GM18505 (cell line): ENCODE measurements at regions not wholly inside any gene's neighbourhood (a gene's known extent, or its start where the extent isn't known, plus 50 kb on each side); places are given as distances from the start of the nearest gene placed in this dataset.

Source experiments
- ATAC-seq: cut with Tn5 transposase; IDR thresholded peaks from one replicate; pipeline ENCODE4 v1.9.1; 2021; ENCODE audit not compliant: unreplicated experiment
- POLR2A ChIP-seq: IDR thresholded peaks from 4 replicates; pipeline ENCODE4 v1.6.1; 2011; ENCODE audit warnings: borderline replicate concordance; ENCODE audit not compliant: insufficient read depth, insufficient read length; ENCODE audit errors: extremely low read depth

DNA sequence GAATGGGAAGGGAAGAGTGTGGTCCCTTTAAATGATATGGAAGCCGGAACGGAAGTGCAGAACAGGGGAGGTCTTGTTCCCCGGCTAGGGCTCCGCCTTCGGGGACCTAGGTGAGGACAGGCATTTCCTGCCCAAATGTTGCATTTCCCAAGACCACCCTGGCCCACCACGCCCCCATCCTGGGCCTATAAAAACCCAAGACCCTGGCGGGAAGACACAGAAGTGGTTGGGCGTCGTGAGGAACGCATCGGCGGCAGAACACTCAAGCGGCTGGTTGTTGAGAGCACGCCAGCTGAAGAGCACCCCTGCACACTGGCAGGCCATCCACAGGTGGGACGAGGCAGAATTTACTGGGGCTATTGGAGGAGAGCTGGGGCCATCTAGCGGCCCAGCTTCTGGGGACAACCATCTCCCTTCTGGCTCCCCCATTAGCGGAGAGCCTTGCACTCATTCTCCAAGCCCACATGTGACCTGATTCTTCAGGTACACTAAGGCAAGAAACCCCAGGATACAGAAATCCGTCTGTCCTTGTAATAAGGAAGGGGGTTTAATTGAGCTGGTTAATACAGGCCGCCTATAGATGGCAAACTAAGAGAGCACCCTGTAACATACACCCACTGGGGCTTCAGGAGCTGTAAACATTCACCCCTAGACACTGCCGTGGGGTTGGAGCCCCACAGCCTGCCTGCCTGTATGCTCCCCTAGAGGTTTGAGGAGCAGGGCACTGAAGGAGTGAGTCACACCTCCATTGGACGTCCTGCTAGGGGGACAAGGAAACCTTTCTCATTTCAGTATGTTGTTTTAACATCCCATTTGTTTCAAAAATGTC is 1327.9 kb downstream of the BRINP3 start:
- no peak for TF ChIP-seq POLR2A
- ATAC-seq: no peak

DNA sequence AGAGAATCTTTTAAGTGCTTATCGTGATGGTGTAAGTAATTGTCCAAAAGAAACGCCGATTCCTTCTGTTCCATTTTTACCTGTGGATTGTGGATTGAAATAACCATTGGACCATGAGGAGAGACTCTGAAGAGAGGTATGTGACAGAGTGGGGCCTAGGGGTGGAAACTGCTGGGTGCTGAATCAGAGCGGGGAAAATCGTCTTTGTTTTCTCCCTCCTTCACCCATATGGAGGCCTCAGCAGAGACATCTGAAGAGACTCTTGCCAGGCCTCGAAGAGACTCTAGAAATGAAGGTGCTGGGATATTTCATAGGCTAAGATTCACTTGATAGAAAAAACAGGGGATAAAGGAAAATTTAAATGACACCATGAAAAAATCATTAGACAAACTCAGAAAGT is 1327.0 kb downstream of the BRINP3 start:
- no peak for ATAC-seq
- TF ChIP-seq POLR2A: no peak

DNA sequence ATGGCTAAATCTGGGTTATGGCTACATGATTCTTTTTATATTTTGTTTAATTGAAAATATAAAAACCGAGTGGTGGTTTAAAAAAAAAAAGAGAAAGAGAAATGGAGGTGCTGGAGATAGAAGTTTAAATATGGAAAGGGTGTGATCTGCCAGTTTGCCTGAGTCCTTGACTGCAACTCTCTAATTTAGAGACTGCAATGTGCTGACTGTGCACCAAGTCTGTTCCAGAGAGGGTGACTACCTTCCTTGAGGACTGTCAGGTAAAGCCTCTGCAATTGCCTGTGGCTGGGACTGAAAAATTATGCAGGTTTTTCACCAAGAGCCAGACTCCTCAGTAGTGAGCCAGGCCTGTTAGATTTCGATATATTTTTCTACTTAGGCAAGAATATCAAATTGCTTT is 1326.3 kb downstream of the BRINP3 start:
- ATAC-seq: no peak
- TF ChIP-seq POLR2A: no peak

DNA sequence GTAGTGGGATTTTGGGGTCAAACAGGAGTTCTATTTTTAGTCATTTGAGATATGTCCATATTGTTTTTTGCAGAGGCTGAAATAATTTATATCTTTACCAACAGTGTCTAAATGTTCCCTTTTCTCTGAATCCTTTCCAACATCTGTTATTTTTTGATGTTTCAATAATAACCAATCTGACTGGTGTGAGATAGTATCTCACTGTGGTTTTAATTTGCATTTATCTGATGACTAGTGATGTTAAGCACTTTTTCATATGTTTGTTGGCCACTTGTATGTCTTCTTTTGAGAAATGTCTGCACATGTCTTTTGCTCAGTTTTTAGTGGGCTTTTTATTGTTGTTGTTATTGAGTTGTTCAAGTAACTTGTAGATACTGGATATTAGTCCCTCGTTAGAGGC is 1325.0 kb downstream of the BRINP3 start:
- ATAC-seq: no peak
- no peak for TF ChIP-seq POLR2A

DNA sequence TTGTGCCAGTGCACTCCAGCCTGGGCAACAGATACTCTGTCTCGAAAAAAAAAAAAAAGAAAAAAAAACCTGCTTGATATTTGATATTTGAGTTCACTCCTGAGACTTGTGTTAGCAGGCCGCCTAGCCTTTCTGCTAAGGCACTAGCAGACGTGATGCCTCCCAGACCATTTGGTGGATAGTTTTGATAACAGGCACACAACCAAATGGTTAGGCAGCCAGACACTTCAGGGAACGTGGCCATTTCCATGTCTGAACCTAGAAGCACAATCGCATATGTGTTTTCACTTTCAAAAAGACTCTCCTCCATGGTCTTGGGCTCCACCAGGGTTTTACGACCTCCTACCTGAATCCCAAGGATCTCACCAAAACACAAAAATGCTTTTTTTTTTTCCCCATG is 1319.5 kb downstream of the BRINP3 start:
- TF ChIP-seq POLR2A: no peak
- ATAC-seq: no peak

DNA sequence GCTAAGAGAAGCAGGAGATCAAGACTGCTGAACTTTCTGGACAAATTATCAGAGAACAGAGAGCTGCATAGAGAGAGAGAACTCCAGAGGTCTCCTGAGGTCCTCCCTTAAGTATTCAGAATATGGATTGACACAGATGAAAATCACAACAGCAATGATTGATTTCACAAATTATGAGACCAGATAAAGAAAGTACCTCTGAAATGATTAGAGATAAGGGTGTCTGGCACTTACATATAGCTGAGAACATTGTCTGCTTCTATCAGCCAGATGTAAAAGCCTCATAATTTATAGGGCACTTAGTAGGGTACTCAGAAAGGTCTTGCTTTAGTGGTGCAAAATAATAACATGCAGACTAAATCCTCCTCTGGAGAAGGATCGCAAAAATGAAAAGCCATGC is 1301.8 kb downstream of the BRINP3 start:
- no peak for ATAC-seq
- TF ChIP-seq POLR2A: no peak

DNA sequence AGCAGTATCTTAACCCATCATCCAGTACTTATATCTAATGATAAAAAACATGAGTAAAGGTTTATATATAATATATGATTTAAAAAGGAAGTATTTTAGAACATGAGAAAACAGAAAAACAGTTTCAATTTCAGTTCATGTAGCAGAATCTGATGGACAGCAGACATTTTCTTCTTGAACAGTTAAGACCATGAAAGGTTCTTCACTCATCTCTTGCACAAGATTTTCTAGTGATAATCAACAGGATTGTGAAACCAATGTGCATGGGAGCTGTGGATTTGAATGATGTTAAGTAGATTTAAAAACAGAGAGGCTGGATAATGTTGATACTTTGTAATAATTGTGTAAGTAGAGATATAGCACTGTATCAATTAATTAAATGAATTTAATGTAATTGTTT is 1297.6 kb downstream of the BRINP3 start:
- no peak for TF ChIP-seq POLR2A
- ATAC-seq: no peak

DNA sequence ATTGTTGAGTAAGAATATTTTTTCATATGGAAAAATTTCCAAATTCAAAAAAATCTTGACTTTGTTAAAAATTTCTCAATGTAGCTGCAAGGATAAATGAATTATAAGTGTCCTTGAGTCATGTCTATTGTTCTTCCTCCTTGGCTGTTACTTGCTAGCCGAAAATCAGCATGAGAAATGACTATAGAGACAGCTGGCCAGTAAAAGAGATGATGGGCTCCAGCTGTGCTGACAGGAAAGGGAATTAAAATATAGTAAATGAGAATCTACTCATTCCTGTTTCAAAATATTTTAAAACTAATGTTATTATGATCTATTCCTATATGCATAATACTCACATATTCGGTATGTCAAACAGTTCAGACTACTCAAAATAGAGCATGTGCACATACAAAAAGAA is 1292.6 kb downstream of the BRINP3 start:
- no peak for ATAC-seq
- TF ChIP-seq POLR2A: no peak

DNA sequence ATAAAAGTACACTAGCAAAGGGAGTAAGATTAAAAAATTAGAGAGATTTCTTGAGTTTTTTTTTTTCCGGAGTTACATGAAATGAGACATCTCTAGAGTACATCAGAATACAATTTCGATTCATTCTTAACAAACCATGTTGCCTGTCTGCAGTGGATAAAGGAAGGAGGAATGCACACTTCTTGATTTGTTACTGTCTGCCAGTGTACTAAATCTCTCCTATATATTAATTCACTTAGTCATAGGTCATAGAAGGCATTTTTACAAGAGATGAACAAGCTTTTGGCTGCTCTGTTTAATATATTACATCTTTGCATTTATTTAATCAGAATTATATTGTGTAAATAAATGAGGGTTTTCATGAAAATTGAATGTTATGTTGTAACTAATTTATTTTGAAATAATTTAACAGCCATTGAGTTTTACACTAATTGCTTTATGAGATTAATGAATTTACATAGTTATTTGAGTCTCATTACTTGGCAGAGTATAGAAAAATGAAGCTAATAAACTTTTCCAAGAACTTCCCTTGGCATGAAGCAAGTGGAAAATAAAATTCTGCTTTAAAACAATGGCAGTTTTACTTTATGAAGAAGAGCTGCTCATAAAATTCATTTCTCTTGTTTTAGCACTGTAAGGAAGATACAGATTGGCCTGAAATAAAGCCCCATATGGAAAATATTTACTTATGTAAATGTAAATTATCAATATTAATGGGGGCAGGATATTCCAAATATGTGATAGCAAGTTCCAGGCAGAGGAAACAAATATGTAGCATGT is 1284.7 kb downstream of the BRINP3 start:
- TF ChIP-seq POLR2A: no peak
- ATAC-seq: no peak

DNA sequence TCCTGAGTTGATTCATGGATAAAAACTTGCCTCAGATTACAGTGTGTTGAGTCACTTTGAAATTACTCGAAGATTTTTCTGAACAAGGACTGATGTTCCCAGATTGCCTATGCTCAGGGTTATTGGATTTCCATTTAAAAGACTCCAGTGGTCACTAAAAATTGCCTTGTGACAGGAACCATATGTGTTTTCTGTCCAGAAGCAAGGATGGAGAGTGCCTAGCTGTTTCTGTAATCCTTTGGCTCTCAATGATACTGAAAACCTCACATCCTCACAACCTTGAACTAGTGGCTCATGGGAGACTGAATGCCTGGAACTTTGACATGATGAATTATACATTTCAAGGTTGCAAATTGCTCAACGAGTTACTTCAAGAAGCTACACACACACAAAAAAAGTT is 1271.8 kb downstream of the BRINP3 start:
- no peak for ATAC-seq

DNA sequence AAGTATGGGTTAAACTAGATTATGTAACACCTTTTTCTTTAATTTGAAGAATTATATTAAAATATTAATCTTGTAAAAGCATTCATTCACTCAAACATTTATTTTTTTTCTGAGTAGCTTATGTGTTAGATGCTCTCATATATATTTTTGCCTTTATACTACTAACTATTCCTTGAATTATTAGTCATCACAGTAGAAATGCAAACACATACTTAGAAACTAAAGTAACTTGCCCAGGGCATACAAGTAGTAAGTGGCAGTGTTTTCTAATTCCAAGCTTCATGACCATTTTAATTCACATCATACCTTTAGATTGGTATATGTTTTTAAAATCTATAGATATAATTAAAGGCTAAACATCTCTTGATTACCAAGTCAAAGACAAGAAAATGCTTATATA is 1271.0 kb downstream of the BRINP3 start:
- ATAC-seq: no peak
- TF ChIP-seq POLR2A: no peak

More for the DNA sequence above, 1271.8 kb downstream of the BRINP3 start:
- no peak for TF ChIP-seq POLR2A

DNA sequence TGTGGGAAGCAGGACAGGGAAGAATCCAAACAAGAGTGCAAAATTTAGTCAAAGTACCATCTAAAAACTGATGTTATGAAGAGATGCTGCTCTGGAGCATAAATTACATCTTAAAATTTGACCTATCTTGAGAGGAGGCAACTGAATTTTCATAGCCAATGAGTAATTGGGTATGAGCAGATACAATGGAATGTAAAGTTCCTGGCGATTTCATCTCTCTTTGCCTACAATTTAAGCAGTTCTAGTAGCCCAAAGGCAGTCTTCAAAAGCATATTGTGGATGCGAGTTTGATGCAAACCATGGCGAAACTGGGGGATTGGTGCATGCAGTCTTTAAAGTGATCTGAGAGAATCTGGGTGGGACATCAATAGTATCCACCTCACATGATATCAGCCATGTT is 1265.9 kb downstream of the BRINP3 start:
- no peak for ATAC-seq
- TF ChIP-seq POLR2A: no peak

DNA sequence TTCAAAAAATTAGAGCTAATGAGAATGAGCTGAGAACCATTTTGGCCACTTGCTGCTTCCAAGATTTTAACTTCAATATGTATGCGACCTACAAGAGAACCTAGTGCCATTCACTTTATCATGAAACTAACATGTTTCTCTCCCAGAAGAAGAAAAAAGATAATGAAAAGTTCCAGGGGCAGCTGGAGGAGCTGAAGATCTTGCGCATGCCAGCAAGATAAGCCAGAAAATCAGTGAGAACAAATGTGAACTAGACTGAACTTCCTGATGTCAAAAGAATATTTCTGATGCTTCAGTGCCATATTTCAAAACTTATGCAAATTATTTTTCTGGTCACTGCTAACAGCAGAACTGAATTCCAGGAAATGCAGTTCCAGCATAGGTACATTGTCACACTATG is 1265.1 kb downstream of the BRINP3 start:
- no peak for ATAC-seq
- TF ChIP-seq POLR2A: no peak

DNA sequence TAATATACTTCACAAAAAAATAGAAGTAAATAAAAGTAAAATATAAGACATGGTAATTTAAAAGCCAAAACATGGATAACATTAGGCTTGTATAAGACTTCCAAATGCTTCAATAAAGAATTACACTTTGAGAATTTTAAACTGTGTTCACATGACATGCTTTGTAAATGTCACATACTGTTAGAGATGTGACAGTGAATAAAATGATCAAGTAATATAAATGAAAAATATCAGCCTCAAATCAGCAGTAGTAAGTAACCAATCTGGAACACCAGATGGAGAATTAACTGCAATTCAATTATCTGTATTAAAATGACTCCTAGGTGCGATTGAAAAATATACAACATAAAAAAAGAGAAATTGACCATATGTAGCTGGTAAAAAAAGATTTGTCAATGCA is 1260.8 kb downstream of the BRINP3 start:
- no peak for ATAC-seq
- no peak for TF ChIP-seq POLR2A
